ENCODE measurements at regions not wholly inside any gene's neighbourhood (a gene's known extent, or its start where the extent isn't known, plus 50 kb on each side); places are given as distances from the start of the nearest gene placed in this dataset.
A peak's percentile ranks its signal among the peaks of the same experiment; 100 is the strongest.

GRCh38 chrX:8027827-8028226 is 100.6 kb upstream of the PNPLA4 start:
- no peaks in the 10 kb centered on the region for H3K27me3 ChIP-seq (ENCODE audit: low read depth)
- H3K4me3 ChIP-seq: no peak overlapping the region
- H3K36me3 ChIP-seq: no peaks in the 10 kb centered on the region
- no peak overlapping the region for H3K27ac ChIP-seq
- TF ChIP-seq, protein P1, sequence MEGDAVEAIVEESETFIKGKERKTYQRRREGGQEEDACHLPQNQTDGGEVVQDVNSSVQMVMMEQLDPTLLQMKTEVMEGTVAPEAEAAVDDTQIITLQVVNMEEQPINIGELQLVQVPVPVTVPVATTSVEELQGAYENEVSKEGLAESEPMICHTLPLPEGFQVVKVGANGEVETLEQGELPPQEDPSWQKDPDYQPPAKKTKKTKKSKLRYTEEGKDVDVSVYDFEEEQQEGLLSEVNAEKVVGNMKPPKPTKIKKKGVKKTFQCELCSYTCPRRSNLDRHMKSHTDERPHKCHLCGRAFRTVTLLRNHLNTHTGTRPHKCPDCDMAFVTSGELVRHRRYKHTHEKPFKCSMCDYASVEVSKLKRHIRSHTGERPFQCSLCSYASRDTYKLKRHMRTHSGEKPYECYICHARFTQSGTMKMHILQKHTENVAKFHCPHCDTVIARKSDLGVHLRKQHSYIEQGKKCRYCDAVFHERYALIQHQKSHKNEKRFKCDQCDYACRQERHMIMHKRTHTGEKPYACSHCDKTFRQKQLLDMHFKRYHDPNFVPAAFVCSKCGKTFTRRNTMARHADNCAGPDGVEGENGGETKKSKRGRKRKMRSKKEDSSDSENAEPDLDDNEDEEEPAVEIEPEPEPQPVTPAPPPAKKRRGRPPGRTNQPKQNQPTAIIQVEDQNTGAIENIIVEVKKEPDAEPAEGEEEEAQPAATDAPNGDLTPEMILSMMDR (IDR thresholded peaks at IDR 0.05): no peak
- intact Hi-C loops (cut with DNase I): no loop called here
- no peaks in the 10 kb centered on the region for H3K4me1 ChIP-seq
- no peaks in the 10 kb centered on the region for H3K9me3 ChIP-seq
- ATAC-seq (no peak), DNase-seq (no peak)

- Histone ChIP-seq H3K9me3 (no peaks in the 10 kb centered on the region), H3K36me3 (no peaks in the 10 kb centered on the region), H3K4me3 (no peak overlapping the region), H3K27me3 (ENCODE audit: low read depth) (no peaks in the 10 kb centered on the region), H3K27ac (no peak overlapping the region), H3K4me1 (no peaks in the 10 kb centered on the region)
- DNase-seq (no peak), ATAC-seq (no peak)
- intact Hi-C loops (cut with DNase I): no loop called here
- TF ChIP-seq, protein P1 (IDR thresholded peaks at IDR 0.05): no peak
Measured at GRCh38 chrX:8025705-8026104, 98.5 kb upstream of the PNPLA4 start.

DNA sequence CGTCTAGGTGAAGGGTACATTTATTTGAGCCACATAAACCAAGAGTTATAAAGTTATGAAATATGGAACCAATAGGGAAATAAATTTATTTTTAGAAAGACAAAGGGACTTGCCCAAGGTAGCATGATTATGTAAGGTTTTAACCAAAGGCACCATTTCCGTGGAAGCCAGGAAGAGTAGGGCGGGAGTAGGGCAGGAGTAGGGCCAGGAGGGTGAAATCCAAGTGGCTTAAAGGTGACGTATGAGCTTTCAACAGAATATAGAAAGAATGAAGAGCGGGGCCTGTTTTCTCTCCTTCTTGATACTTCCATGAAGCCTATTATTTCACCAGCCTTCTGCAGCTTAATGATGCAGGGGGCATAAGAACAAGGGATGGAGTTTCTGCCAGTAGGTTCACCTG is 91.7 kb upstream of the PNPLA4 start:
- intact Hi-C loops (cut with DNase I): no loop called here
- ATAC-seq (no peak), DNase-seq (no peak)
- Histone ChIP-seq H3K4me1 (no peaks in the 10 kb centered on the region), H3K27ac (no peak overlapping the region), H3K4me3 (no peak overlapping the region), H3K9me3 (no peaks in the 10 kb centered on the region), H3K36me3 (no peaks in the 10 kb centered on the region), H3K27me3 (ENCODE audit: low read depth) (no peaks in the 10 kb centered on the region)
- TF ChIP-seq, protein P1 (IDR thresholded peaks at IDR 0.05): no peak

- DNase-seq (no peak), ATAC-seq (no peak)
- no peak overlapping the region for H3K4me3 ChIP-seq
- no peaks in the 10 kb centered on the region for H3K36me3 ChIP-seq
- intact Hi-C loops (cut with DNase I): no loop called here
- TF ChIP-seq, protein P1 (IDR thresholded peaks at IDR 0.05): peak; percentile 10
- H3K27me3 ChIP-seq (ENCODE audit: low read depth): no peaks in the 10 kb centered on the region
- H3K9me3 ChIP-seq: no peaks in the 10 kb centered on the region
- H3K27ac ChIP-seq: no peak overlapping the region
- no peaks in the 10 kb centered on the region for H3K4me1 ChIP-seq
Measured at GRCh38 chrX:8010105-8010504, 82.9 kb upstream of the PNPLA4 start.

GRCh38 chrX:8005678-8006347 is 78.6 kb upstream of the PNPLA4 start:
- H3K27ac ChIP-seq: peak overlapping the region; percentile 41
- peak in 1 of 2 donors; percentile 92 for ATAC-seq
- TF ChIP-seq, protein P1 (IDR thresholded peaks at IDR 0.05): no peak
- no peaks in the 10 kb centered on the region for H3K4me1 ChIP-seq
- H3K9me3 ChIP-seq: no peaks in the 10 kb centered on the region
- H3K4me3 ChIP-seq: no peak overlapping the region
- no peak for DNase-seq
- no peaks in the 10 kb centered on the region for H3K27me3 ChIP-seq (ENCODE audit: low read depth)
- intact Hi-C loops (cut with DNase I): no loop called here
- no peaks in the 10 kb centered on the region for H3K36me3 ChIP-seq

Data from lower lobe of right lung (tissue), 2 donors.